Activated T-cell treated with anti-CD3 and anti-CD28 coated beads for 24 hours (primary cell): ENCODE measurements at regions not wholly inside any gene's neighbourhood (a gene's known extent, or its start where the extent isn't known, plus 50 kb on each side); places are given as distances from the start of the nearest gene placed in this dataset.

ENCODE experiments used
- DNase-seq: peaks from one replicate; pipeline ENCODE4 v3.0.0-alpha.2; 2020; ENCODE audit warnings: low read depth

DNA sequence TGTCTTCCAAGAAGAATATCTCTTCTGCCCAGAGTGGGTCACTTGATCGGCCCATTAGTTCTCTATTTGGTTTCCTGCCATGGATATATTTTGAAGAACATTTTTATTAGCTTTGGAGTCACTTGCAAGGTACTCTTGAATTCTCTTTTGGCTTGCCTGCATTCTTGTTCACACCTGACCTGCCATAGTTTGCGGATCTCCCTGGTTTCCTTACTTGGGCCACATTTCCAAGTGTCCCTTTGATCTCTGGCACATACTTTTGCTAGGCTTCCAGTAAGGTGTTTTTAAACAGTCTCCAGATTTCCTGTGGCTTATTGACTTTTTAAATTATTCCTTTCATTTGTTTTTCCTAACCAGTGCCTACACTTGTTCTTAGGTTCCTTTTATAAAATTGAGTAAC, 488.5 kb upstream of the MDFIC2 start:
- no peak for DNase-seq

DNA sequence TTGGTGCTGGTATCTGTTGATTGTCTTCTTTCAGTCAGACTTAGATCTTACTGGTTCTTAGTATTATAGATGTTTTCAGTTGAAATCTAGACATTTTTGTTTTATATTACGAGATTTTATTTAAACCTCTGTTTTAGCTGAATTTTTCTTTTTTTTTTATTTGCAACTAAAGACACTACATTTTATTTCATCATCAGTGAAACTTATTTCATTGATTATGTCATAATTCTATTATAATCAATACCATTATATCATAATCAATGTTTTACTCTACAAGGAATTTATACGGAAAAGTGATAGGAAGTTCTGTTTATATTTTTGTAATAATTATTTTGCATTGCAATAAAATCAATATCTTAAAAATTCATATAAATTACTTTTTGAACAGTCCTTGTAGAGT, 477.4 kb upstream of the MDFIC2 start:
- DNase-seq = no peak

DNA sequence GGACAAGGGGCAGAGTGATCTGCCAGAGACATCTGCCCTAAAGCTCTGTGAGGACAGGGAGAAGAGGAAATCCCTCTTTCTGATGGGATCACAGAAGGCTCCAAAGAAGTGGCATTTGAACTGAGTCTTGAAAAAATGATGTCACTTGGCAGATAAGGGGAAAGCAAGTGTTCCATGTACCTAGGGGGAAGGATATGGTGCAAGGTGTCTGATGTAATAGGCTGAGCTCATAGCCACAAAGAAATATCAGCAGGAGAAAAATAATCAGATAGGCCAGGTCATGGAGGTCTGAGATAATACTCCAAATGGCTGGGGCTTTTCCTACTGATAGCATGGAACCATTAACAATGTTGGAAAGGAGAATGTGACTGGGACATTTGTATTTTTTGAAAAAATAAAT, 468.4 kb upstream of the MDFIC2 start:
- DNase-seq = no peak

DNA sequence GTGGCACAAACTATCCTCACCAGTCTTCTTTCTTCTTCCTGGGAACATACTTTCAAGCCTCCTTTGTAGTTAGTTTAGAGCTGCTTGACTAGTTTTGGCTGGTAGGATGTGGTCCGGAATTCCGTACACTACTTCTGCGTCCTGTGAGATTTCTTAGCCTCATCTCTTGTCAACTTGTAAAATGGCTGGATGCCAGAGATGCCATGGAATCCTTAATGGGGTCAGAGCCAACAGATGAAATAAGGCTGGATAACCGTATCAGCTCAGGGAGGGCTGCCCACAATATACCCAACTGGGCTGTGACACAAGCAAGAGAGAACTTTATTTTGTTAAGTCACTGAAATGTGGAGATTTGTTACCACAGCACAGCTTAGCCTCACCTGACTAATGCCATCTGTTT, 466.9 kb upstream of the MDFIC2 start:
- no peak for DNase-seq

DNA sequence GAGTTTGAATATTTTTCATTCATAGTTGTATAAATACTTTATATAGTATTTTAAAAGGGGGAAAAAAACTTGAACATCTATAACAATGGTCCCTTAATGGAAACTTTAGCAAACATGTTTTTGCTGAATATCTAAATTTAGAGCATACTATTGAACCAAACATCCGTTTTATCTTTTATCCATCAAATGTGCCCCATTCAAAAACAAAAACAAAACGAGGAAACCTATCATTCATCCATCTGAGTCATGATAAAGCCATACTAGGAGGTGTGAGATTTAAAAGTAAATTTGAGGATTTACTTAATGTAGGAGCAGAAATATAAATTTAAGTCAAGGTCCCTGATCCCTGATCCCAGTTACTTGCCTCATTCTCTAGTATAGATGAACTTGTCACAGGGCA, 463.6 kb upstream of the MDFIC2 start:
- DNase-seq = no peak

DNA sequence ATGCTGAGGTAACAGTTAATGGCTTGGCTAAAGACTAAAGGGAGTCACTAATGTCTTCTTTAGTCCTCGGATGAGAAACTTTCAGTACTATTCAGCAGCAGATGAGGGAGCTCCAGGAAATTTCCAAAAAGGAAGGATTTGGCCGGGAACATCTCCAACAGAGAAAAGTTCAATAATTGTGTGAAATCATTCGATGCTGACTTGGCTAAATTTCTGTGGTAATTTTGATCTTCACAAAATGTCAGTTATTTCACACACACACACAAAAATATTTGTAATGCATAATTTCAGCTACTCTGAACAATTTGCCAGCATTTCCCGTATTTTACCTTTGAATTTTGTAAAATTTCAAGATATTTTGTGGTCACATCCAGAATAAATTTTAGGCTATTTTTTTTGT, 462.8 kb upstream of the MDFIC2 start:
- DNase-seq = no peak

DNA sequence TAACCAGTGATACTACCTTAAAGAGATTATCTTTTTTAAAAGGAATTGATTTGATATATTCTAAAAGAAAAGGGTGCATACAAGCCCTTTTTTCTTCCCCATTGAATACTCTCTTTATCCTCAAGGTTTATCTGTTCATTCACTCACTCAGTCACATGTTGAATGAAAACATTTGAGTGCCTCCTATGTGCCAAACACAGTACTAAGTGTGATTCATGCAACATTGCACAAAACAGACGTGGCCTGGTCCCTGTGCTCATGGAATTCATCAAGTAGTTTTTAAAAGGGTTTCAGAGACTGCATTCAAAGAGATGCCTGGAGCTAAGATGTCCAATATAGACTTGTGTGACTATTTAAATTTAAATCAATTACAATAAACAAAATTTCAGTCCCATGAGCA, 462.2 kb upstream of the MDFIC2 start:
- no peak for DNase-seq

DNA sequence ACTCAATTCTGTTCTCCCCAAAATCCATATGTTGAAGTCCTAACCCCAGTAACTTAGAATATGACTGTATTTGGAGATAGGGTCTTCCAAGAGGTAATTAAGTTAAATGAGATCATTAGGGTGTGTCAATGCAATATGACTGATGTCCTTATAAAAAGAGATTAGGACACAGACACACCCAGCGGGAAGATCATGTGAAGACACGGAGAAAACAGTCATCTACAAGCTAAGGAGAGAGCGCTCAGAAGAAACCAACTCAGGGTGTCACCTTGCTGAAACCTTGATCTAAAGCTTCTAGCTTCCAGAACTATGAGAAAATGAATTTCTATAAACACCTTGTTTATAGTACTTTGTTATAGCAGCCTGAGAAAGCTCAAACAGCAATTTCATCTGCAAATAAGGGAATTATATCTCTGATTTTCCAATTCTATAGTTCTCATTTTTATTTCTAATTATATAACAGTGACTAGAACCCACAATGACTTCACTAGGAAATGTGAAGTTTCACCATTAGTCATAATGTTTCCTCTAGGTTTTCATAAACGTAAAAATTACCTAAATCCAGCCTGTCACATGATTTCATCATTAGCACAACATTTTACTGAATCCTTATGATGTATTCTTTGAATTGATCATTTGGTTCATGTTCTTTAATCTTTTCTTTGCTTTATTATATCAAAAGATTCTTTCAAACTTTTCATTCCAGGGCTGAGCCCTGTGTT, 459.1 kb upstream of the MDFIC2 start:
- no peak for DNase-seq

DNA sequence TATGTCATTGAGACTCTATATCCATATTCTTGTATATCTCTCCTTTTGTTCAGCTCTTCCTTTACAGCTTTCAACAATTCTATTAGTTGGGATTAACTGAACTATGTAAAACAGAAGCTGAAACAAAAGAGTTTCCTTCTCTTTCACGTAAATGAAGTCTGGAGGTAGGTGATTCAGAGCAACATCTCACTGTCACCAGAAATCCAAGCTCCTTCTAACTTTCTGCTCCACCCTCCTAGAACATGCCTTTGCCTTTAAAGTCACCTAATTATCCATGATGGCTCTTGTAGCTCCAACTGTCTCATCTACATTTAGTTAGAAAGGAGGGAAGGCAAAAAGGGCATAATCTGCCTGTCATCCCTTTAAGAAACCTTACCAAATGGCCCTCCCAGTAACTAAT, 458.2 kb upstream of the MDFIC2 start:
- no peak for DNase-seq

DNA sequence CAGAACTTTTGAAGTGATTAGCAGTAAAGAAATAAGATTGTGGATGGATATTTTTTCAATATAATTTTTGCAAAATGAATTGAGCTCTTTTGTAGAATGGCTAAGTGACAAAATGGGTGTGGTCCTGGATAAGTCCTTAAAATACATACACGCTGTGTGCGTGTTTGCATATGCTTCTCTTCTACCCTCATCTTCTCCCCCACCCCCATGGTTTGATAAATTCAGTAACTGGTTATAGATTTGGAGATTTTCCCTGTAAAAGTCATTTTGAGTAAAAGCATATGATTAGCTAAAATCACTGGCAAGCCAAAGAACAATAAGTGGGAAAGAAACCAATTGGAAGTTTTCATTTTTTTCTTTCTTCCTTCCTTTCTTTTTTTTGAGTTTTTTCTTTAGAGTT, 453.9 kb upstream of the MDFIC2 start:
- DNase-seq = no peak

DNA sequence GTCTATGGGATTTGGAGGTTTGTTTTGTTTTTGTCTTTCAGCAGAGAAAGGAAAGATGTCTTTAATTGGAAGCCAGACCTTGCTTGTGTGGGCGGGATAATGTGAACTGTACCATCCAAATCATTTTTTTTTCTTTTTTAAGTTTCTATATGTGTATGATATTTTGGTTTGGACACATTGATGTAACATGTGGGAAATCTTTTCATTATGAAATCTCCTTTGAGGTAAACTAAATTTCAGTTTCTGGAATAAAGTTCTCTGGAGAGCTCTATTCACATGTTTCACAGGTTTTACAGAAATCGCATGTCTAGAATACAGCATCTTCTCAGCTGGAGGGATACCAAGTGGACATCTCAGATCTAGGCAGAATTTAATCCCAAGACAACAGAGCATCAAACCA, 451.5 kb upstream of the MDFIC2 start:
- DNase-seq = no peak

DNA sequence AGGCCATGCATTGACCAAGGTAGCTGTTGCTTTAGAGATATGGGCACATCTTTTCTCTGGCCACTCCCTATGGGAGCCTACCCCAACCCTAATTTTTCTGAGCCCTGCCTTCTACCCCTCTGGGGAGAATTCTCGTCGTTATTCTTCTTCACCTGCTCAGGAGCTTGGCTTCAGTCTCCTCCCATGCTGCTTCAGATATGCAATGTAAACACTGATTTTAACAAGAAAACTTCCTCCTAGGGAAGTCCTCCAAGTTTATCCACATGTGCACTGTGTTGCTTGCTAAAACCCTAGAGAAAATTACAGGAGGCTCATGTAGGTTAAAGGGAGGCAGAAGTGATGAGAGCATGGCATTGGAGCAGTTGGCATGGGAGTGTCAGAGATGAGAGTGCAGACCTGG, 445.2 kb upstream of the MDFIC2 start:
- no peak for DNase-seq

DNA sequence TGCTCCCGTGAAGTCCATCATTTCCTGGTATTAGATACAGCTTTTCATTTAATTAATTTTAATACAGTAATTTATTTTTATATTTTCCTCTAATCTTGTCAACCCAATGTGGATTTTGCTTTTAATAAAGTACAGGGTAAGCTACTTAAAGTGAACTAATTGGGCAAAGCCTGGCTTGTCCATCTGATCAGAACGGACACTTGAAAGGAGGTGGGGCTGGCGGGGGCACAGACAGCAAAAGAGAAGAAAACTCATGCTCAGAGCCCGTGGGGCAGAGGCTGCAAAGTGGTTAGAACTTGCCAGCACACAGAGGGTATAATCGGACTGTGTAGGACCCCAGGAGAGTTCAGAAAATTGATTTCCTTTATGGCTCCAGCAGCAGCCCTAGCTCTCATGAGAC, 443.1 kb upstream of the MDFIC2 start:
- DNase-seq = no peak

DNA sequence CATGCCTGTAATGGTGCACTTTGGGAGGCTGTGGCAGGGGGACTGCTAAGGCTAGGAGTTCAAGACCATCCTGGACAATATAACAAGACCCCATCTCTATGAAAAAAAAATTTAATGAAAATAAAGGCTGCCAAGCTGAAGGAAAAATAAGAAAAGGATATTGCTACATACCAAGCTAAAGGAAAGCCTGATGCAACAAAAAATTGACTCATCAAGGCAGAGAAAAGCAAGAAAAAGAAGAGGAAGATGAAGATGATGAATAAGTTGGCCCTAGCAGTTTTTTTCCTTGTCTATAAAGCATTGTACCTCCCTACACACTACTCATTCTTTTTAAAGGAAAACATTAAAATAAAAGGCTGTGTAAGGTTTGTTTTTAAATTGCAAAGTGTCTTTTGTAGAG, 441.9 kb upstream of the MDFIC2 start:
- DNase-seq = no peak

DNA sequence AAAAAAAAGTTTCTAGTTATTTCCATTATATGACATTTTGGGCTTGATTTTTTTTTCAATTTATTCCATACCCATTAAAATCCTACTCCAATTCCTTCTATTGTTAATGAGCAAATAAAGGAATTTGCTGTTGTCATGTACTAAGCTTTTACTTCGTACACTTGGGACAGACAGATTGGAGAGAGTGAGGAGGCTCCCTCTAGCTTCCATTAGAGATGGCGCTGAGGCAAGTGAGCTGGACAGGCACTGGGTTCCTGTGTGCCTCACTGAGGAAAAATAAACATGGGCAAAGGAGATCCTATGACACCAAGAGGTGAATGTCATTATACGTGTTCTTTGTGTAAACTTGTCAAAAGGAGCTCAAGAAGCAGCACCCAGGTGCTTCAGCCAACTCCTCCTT, 441.1 kb upstream of the MDFIC2 start:
- DNase-seq = no peak

DNA sequence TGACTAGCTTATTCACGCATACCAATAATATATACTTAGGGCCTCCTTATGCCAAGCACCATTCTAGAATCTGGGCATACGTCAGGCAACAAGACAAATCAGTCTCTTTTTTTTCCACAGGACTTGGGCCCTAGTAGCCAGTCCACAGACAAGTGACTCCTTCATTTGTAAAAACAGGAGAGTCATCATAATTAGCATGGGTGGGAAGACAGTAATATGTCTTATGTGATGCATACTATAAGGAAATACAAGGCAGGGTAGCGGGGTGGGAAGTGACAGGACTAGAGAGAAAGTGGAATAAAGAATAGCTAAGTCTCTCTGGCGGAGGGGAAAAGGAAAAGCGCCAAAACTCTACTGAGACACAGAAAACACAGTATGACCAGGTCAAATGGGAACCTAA, 439.6 kb upstream of the MDFIC2 start:
- DNase-seq = no peak

DNA sequence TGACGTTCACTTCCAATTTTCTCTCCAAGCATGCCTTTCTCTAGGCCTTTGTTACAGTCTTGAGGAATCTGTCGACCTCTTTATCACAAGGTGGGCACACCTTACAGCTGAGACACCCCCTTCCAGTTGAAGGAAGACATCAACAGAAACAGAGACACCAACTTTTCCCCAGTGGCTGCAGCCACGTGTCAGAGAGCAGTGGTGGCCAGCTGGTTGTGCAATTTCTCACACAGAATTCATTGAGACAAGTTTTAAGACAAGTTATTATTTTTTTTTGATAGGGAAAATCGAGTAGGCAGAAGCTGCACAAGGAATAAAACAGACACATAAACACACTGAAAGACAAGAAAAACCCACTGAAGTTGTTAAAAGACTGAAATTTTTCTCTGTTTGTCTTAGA, 436.7 kb upstream of the MDFIC2 start:
- no peak for DNase-seq

DNA sequence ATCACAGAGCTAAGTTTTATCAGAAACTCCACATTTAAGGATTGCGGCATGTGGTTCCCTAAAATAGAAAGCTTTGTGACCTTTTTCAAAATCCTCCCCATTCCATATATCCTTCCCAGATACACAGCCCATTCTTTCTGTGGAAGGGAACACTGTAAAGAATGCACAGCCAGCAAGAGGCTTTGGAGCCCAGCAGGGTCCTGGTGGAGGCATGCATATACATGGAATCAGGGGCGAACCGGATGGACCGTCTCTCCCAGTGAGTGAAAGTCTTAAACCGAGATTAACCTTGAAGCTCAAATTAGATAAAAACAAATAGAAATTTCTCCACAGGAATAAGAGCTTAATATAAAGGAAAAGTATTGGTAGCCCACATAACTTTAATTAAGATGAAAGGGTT, 436.2 kb upstream of the MDFIC2 start:
- DNase-seq = no peak

DNA sequence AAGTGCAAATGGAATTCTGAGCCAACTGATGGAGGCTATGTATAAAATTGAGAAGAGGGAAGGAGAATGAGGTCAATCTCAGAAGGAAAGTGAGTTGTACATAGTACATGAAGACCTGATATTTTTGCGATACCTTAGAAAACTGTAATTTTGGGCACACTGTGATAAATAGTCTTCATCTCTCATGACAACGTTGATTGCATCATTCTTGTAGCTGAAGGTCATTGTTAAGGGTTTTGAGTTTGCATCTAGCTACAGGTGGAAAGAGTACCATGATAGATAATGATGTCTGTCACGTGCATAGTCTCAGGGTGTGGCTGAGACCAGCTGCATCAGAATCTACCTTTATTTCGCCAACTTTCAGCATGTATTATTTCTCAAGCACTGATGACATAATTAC, 435.4 kb upstream of the MDFIC2 start:
- DNase-seq = no peak

DNA sequence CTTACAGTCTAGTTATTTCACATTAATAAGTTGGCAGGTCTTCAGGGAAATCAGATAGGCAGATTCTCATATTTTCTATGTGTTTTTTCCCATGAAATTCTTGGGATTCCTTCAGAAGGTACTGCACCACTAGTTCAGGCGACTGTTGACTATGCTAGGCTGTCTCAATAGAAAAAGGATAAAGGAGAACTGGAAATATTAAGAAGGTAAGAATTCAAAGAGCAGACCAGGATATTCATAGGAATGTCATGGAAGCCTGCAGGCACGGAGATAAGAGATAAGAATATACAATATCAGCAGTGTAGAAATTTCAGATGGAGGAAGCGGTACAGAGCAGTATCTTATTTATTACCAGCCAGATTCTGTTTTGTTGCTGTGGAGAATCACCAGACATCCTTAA, 432.1 kb upstream of the MDFIC2 start:
- DNase-seq = no peak

DNA sequence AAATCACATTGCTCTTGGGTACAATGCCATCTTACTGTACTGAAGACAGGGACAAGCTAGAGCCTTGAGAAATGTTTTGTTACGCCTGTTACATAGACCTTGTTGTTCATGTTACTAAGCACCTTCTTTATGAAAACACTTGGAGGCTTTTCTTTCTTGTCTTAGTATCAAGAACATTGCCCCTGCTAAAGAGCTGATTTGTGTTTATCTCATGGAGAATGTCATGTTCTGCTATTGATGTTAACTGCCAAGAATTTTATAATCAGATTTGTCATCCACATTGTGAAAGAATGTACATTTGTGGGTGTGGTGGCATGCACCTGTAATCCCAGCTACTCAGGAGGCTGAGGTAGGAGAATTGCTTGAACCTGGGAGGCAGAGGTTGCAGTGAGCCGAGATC, 431.3 kb upstream of the MDFIC2 start:
- DNase-seq = no peak

DNA sequence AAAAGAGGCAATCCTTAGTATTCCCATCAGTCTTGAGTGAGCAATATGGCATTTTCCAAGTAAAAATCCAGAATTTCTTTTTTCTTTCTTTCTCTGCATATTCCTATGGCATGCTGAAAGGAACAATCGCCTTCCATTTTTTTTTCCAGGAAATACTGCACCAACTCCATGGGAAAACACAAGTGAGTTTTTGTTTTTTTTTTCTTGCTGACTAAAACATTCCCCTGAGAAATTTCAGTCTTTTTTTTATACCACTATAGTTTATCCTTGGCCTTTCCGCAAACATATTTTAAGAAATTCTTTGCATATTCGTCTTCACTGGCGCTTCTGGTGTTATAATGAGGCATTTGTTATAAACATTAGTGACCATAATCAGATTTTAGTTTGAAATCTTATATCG, 429.6 kb upstream of the MDFIC2 start:
- no peak for DNase-seq

DNA sequence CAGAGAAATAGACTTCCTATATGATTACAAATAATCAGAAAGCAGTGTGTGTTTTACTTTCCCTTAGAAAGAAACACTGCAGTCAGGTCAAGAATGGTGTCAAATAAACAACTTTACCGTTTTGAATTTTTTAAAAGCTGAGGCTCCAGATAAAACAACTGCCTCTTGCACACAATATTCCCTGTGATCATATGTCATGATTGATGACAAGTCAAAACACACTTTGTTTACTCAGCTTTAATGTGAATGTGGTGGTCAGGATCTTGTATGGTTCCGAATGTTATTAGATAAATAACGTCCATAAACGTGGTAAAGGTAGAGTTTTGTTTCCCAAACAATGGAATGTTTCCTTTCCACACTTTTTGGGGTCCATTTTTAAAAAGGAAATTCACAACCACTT, 428.4 kb upstream of the MDFIC2 start:
- DNase-seq = no peak

DNA sequence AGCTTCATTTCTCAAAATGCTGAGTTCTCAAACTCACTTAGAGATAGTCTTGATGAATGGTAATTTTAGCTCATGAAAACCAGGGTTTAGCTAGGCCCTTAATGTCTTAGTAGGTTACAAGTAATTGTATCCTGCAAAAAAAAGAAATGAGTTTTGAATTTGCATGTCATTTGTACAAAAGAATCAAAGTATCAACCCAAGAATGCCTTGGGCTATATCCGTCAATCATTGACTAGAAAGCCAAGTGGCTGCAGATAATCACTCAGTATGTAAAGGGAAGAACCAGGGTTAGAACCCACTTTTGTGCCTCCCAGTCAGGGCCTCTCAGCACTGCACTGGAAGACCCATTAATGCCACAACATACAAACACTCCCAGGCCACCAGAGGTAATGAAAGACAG, 427.6 kb upstream of the MDFIC2 start:
- DNase-seq = no peak

DNA sequence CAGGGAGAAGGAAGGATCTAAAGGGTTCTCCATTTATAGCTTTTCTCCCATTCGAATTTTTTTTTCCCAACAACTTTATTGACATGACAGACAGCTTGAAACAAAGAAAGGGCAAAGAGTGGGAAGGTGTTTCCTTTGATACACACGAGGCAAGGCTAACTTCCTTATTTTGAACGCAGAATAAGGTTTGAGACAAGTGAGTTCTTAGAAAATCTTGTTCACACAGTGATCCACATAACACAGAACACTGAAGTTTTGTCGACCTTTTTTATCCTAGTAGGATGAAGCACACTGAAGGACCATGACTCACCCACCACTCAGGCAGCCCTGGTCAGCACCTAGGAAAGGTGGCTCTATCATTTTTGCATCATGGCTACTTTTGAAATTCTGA, 425.8 kb upstream of the MDFIC2 start:
- DNase-seq = no peak
